Mononuclear cell (primary cell): ENCODE measurements at regions not wholly inside any gene's neighbourhood (a gene's known extent, or its start where the extent isn't known, plus 50 kb on each side); places are given as distances from the start of the nearest gene placed in this dataset.
"Not testable (repeated sequence)": the region's sequence is repeated elsewhere in the genome, so short reads cannot be mapped to it uniquely, and the experiment has no call there.

Experiments
- H3K27me3 ChIP-seq: 2 replicates; pipeline ENCODE4 v1.6.0; 2011; ENCODE audit warnings: low read length, control low read depth; ENCODE audit not compliant: insufficient read depth
- H3K4me1 ChIP-seq: 2 replicates; pipeline ENCODE4 v1.5.1; 2011; ENCODE audit warnings: mild to moderate bottlenecking, low read length, control low read depth; ENCODE audit not compliant: insufficient read depth
- H3K4me3 ChIP-seq: 2 replicates; pipeline ENCODE4 v1.5.1; 2011; ENCODE audit warnings: mild to moderate bottlenecking, low read length, moderate library complexity
- H3K9me3 ChIP-seq: 2 replicates; pipeline ENCODE4 v1.5.1; 2011; ENCODE audit warnings: low read depth, mild to moderate bottlenecking, control low read depth, low read length

GRCh38 chr6:120945905-120946594 is 388.2 kb downstream of the TBC1D32 start:
- Histone ChIP-seq H3K4me3 (no peak overlapping the region), H3K4me1 (no peaks in the 10 kb centered on the region), H3K9me3 (no peaks in the 10 kb centered on the region), H3K27me3 (no peaks in the 10 kb centered on the region)

GRCh38 chr6:120938876-120939472 is 395.3 kb downstream of the TBC1D32 start:
- H3K4me3 ChIP-seq = no peak overlapping the region
- H3K4me1 ChIP-seq = no peaks in the 10 kb centered on the region
- no peaks in the 10 kb centered on the region for H3K27me3 ChIP-seq
- no peaks in the 10 kb centered on the region for H3K9me3 ChIP-seq

- H3K4me3 ChIP-seq = no peak overlapping the region
Measured at GRCh38 chr6:120938164-120938875, 396.0 kb downstream of the TBC1D32 start.

GRCh38 chr6:120935908-120936307 is 398.4 kb downstream of the TBC1D32 start:
- no peaks in the 10 kb centered on the region for H3K9me3 ChIP-seq
- no peaks in the 10 kb centered on the region for H3K4me1 ChIP-seq
- no peaks in the 10 kb centered on the region for H3K27me3 ChIP-seq
- no peak overlapping the region for H3K4me3 ChIP-seq

More at GRCh38 chr6:120938164-120938875, 396.0 kb downstream of the TBC1D32 start:
- Histone ChIP-seq H3K27me3 (no peaks in the 10 kb centered on the region), H3K4me1 (no peaks in the 10 kb centered on the region), H3K9me3 (no peaks in the 10 kb centered on the region)

GRCh38 chr6:120935016-120935415 is 399.3 kb downstream of the TBC1D32 start:
- Histone ChIP-seq H3K9me3 (no peaks in the 10 kb centered on the region), H3K27me3 (no peaks in the 10 kb centered on the region), H3K4me1 (no peaks in the 10 kb centered on the region), H3K4me3 (no peak overlapping the region)

- H3K4me1 ChIP-seq, H3K9me3 ChIP-seq, H3K27me3 ChIP-seq, H3K4me3 ChIP-seq: not testable (repeated sequence)
Measured at GRCh38 chr6:120931520-120932180, 402.6 kb downstream of the TBC1D32 start.

GRCh38 chr6:120930500-120930899 is 403.8 kb downstream of the TBC1D32 start:
- not testable (repeated sequence) for H3K9me3 ChIP-seq, H3K4me3 ChIP-seq, H3K27me3 ChIP-seq, H3K4me1 ChIP-seq

GRCh38 chr6:120924214-120924613 is 410.1 kb downstream of the TBC1D32 start:
- Histone ChIP-seq H3K27me3 (no peaks in the 10 kb centered on the region), H3K4me1 (no peaks in the 10 kb centered on the region)

GRCh38 chr6:120918137-120918536 is 416.1 kb downstream of the TBC1D32 start:
- H3K9me3 ChIP-seq = no peaks in the 10 kb centered on the region
- H3K27me3 ChIP-seq = no peaks in the 10 kb centered on the region
- no peaks in the 10 kb centered on the region for H3K4me1 ChIP-seq

More at GRCh38 chr6:120924214-120924613, 410.1 kb downstream of the TBC1D32 start:
- no peaks in the 10 kb centered on the region for H3K9me3 ChIP-seq
- no peak overlapping the region for H3K4me3 ChIP-seq

GRCh38 chr6:120916844-120917243 is 417.4 kb downstream of the TBC1D32 start:
- Histone ChIP-seq H3K4me3 (no peak overlapping the region), H3K4me1 (no peaks in the 10 kb centered on the region), H3K27me3 (no peaks in the 10 kb centered on the region), H3K9me3 (no peaks in the 10 kb centered on the region)

More at GRCh38 chr6:120918137-120918536, 416.1 kb downstream of the TBC1D32 start:
- no peak overlapping the region for H3K4me3 ChIP-seq

- Histone ChIP-seq H3K4me3 (no peak overlapping the region), H3K4me1 (no peaks in the 10 kb centered on the region), H3K27me3 (no peaks in the 10 kb centered on the region), H3K9me3 (no peaks in the 10 kb centered on the region)
Measured at GRCh38 chr6:120913486-120913885, 420.8 kb downstream of the TBC1D32 start.

- Histone ChIP-seq H3K4me3 (no peak overlapping the region), H3K9me3 (no peaks in the 10 kb centered on the region), H3K27me3 (no peaks in the 10 kb centered on the region), H3K4me1 (no peaks in the 10 kb centered on the region)
Measured at GRCh38 chr6:120908767-120909166, 425.5 kb downstream of the TBC1D32 start.

- H3K9me3 ChIP-seq = no peaks in the 10 kb centered on the region
- no peak overlapping the region for H3K4me3 ChIP-seq
- no peaks in the 10 kb centered on the region for H3K4me1 ChIP-seq
- no peaks in the 10 kb centered on the region for H3K27me3 ChIP-seq
Measured at GRCh38 chr6:120903836-120904235, 430.4 kb downstream of the TBC1D32 start.

GRCh38 chr6:120899932-120900331 is 434.3 kb downstream of the TBC1D32 start:
- H3K9me3 ChIP-seq = no peaks in the 10 kb centered on the region
- no peaks in the 10 kb centered on the region for H3K27me3 ChIP-seq
- H3K4me1 ChIP-seq = no peaks in the 10 kb centered on the region
- no peak overlapping the region for H3K4me3 ChIP-seq

- Histone ChIP-seq H3K9me3 (peaks cover 12% of the 10 kb centered on the region), H3K27me3 (no peaks in the 10 kb centered on the region), H3K4me3 (no peak overlapping the region), H3K4me1 (no peaks in the 10 kb centered on the region)
Measured at GRCh38 chr6:120894077-120894476, 440.2 kb downstream of the TBC1D32 start.
